Stimulated activated CD8-positive, alpha-beta memory T cell treated with anti-CD3 and anti-CD28 coated beads, Interleukin-4, amount 100 ng/mL, for 48 hours (primary cell): ENCODE measurements at regions not wholly inside any gene's neighbourhood (a gene's known extent, or its start where the extent isn't known, plus 50 kb on each side); places are given as distances from the start of the nearest gene placed in this dataset.

Experiments used
- DNase-seq: peaks from one replicate; pipeline ENCODE4 v3.0.0-alpha.2; 2020

DNA sequence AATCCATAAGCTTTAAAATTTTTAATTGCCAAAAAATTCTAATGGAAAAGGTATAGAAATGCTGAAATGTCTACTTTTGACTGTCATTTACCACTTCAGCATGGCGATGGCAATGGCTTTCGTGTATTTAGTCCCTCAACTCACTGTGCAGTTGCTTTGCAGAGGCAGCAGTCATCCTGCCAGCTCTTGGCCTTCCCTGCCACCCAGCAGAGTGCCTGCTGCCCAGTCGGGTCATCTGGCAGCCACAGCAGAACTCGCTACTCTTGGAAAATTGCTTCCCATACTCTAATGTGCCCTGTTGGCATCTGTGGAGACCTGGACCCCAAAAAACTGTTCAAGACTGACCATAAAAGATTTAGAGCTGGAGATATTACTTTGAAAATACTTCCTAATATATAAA is 383.2 kb downstream of the UQCRFS1 start:
- no peak for DNase-seq

DNA sequence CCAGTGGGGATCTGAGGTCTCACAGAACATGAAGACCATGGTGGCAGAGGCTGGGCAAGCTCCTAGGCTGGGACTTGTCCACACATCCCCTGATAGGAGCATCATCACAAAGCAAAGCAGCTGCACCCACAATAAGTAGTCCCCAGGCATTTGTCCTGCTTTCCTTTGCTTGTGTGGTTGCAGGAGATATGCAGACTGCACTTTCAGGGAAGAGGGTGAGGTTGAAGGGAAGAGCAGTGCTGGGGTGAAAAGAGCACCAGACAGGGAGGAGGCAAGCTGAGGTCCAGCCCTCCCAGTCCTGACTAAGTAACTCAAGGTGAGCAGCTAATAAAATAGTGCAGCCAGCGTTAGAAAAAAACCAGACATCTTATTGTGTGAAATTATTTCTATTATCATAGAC is 383.6 kb downstream of the UQCRFS1 start:
- no peak for DNase-seq

DNA sequence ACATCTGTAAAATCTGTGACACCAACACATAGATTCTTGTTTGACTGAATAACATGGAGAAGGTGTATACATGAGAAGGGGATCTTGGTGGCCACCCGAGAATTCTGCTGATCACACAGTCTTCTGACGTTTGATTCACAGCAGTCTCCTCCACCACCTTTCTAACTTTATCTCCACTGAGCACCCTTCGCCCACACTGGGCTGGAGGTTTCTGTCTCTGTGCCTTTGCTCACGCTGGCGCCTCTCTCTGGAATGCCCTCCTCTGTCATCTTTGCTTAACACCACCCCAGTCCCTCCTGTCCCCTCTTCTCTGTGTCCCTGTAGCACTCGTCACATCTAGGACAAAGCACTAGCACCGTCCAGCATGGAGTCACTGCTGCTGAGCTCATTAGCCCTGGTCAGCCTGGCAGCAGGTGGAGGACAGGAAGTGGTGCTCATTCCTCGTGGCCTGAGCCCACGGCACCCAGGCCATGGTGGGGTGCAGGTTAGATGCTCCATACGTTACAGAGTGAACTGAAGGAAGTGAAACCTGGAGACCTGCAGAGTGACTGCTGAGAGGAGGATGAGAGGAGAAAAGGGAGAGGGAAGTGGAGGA is 384.6 kb downstream of the UQCRFS1 start:
- no peak for DNase-seq

DNA sequence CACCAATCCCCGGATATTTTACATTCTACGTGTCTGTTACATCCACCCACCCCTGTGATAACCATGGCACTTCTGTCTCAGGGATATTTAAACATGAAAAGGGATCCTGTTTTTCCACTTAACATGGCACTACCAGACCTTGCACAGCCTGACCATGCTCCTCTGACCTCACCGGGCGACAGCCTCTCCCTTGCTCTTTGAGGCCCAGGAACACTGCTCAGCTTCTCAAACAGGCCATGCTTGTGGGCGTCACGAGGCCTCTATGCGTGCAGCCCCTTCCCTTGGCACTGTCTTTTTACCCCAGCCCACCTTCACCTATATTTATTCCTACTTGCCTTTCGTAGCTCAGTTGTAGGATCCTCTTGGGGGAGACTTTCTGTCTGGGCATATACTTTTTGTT is 385.6 kb downstream of the UQCRFS1 start:
- no peak for DNase-seq

DNA sequence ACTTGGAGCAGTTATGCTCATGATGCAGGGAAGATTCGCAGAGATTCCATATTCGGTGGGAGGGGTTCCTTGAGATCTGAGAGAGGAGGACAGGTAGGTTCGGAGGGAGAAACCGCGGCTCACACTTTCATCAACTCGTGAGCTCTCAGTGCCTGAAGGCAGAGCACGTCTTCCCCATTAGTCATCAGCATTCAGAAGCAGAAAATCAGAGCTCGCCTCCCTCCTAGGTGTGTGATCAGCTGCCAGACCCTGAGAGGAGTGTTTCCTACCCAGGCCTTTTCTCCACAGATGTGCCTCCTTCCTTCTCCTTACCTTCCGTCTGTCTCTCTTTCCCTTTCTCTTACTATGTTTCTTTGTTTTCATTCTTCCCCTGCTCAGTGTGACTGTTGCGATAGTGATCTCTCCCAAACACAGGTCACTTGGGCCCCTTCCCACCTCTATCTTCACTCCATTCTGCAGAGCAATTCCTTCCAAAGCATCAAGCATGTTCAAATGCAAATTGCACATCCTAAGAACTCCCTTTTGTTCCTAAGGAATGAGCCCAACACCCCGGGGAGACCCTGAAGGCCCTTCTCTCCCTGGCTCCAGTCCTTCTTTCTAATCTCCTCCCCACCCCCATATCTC is 389.5 kb downstream of the UQCRFS1 start:
- no peak for DNase-seq

DNA sequence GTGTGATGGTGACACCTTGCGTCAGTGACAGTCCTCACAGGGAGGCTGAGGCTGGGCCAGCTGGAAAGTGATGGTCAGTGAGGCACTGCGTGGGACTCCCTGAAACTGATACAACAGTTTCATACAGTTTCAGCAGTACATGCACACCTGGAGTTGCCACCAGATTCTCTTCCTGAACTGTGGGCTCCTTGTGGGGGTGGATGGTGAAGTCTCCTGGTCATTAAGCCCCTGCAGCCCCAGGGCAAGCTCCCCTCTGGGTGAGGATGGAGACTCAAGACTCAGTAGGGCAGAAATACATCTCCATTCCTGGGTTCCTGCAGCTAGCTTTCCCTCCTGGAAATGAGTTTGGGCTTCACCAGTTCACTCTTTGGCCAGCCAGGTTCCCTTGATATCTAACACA is 392.7 kb downstream of the UQCRFS1 start:
- no peak for DNase-seq

DNA sequence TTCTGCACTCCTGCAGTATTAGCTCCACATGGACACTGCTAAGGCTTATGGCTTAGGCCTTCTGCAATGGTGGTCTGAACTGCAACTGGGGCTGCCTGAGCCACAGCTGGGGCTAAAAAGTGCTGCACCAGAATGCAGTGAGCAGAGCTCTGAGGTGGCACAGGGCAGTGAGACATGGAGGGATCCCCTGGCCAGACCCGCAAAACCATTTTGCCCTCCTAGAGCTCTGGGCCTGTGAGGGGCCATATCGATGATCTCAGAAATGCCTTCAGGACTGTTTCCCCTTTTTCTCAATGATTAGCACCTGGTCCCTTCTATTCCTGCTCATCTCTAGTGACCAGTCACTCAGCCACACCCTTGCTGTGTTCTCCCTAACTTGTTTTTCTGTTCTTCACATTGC is 397.7 kb downstream of the UQCRFS1 start:
- DNase-seq: no peak

DNA sequence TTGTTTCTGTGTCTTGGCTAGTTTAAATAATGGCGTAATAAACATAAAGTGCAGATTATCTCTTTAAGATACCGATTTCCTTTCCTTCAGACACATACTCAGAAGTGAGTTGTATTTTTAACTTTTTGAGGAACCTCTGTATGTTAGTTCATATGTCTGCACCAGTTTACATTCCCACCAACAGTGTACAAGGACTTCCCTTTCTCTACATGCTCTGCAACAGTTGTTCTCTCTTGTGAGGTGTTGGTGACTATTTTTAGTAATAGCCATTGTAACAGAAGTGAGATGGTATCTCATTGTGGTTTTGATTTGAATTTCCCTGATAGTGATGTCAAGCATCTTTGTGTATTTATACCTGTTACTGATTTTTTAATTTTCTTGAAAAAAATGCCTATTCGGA is 418.6 kb downstream of the UQCRFS1 start:
- DNase-seq: no peak

DNA sequence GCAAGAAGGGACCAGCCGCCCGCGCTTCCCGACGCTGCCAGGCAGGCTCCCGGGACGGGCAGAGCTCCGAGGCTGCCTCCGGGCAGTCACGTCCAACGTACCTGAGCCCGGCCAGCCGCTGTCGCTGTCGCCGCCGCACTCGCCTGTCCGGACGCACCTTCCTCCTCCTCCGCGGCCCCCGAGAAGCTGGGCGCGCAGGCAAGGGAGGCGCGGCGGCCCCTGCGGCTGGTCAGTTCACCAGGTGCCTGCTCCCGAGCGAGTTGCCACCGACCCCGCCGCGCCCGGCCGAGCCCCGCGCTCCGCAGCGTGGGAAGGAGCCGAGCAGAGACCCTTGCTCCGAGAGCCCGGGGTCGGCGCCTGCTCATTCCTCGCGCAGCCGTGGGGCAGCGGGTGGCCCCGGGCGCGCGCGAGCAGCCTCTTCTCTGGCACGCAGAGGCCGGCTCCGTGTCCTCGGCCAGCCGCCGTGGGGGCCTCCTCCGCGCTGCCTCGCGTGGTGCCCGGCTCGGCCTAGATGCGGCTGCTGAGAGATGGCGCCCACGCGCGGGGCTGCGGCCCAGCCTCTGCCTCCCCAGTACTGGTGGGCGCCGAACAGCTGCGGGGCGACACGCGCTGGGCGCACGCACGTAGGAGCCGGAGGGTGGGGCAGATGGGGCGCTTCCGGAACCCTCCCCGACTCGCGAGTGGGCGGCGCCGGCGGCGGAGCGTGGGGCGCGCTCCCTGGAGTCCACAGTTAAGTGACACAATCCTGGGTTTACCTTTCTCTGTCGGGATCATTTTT is 419.4 kb downstream of the UQCRFS1 start:
- no peak for DNase-seq

DNA sequence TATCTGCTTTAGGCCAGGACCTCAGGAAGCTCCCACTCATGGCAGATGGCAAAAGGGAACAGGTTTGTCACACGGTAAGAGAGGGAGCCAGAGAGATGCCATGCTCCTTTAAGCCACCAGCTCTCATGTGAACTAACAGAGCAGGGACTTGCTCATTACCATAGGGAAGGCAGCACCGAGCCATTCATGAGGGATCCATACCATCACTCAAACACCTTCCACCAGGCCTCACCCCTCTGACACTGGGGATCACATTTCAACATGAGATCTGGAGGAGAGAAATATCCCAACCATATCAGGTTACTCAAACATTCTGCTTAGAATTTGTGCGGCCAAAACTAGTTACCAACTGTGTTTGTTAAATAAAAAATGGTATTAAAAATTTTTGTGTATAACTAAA is 427.0 kb downstream of the UQCRFS1 start:
- no peak for DNase-seq

DNA sequence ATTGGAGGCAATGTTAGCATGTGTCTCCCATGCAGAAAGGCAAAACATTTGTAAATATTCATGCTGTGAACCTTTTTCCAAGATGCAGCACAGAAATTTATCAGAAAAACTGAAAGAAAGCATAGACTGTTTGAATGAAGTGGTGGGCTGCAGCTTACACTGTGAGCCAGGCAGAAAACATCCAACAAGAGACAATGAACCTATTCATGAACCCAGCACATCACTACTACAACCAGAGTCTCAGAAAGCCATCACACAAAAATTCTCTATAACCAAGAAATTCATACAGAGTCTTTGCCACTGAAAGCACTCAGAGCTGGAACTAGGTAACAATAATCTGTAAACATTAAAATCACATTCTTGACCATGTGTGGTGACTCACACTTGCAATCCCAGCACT is 448.9 kb downstream of the UQCRFS1 start:
- DNase-seq: no peak

DNA sequence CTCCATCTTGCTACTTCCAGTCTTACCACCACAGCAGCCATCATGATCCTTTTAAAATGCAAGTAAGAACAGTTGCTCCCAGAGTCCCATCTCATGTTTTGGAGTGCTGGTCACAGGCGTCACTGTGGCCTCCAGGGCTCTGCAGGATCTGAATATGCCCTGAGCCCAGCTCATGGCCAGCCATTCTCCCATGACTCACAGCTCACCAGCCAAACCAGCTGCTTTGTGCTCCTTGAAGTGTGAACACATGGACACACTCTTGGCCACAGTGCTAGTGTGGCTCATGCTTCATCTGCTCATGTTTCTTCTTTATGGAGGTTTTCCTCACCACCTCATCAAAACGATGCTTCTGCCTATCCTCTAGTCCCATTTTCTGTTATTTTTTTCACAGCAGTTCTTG is 466.5 kb downstream of the UQCRFS1 start:
- no peak for DNase-seq

DNA sequence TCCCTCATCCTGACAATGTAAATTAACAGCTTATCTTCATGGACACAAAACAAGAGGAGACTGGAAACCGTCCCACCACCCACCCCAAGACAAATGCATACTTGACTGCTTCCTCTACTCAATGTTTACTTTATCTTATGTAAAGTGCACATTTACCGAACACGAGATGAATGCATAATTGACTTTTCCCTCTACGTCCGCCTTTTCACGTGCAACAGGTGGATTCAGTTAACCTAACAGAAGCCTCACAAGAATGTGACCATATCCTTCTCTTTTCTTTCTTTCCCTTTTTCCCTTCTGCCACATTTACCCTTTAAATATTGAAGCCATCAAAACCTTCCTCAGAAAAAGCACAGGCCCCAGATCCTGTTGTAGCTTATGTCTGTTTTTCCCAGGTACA is 468.0 kb downstream of the UQCRFS1 start:
- no peak for DNase-seq

DNA sequence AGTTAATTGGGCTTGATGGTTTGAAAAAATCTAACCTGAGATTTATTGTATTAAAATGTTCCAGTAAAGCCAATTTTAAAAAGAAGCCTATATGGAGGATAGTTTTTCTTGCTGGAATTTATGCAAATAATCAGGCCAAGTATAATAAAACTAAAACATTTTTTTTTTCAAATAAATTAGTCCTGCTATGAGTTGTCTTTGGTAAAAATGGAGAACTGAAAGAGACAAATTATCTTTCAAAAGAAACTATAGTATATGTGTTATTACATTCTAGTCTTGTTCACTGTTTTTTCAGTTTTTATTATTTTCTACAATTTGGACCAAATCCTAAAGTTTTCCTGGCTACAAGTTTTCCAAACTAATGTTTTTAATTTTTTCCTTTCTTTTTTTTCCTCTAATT is 468.9 kb downstream of the UQCRFS1 start:
- no peak for DNase-seq

DNA sequence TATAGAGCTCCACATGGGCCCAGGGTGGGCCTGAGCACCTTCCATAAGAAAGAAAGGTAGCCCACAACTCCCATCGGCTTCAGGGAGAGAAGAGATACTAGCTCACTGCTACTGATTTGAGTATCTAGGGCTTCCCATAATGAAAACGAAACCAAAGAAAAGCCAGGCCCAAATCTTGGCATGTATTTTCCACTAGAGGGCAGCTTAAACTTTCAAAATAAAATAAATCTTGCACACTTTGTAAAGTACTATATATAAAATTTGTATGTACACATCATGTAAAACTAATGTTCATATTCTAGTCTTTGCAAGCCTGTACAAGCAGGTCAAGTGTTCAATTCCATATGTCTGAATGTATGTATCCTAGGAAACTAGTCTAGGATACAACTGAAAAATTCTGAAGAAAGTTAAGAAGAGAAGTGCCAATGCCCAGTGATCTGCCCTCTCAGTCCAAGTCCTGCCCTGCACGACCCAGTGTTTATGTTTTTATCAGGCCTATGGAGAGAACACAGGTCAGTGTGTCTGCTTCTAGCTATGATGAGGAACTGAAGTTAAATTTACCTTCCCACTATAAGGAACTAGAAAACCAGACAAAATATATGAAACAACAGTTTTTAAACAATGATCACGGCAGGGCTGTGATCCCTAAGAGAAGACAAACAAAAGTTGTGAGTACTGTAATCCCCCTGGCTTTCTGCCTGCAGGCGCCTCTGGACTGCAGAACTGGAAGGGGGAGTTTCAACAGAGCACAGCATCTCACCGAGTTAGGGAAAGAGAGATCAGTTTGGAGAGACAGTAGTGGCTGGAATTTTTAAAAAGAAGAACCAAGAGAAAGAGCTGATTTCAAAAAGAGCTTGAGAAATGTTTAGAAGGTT is 475.7 kb downstream of the UQCRFS1 start:
- DNase-seq: no peak

DNA sequence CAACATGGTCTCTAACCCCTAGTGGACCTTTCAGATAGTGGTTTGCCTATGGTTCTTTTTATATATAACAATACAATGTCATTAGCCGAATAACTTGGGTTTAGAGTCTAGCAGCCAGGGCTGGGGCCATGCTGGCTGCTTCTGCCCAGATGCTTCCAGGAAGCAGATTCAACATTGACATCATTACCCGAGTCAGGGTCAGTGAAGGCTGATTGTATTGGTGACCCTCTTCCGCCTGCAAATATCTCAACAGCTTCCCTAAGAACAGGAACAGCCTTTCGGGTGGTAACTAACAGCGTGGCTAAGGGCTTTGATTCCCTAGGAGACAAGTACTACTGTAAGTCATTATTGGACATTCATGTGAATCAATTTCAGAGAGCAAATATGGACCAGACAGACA is 476.4 kb downstream of the UQCRFS1 start:
- DNase-seq: no peak

DNA sequence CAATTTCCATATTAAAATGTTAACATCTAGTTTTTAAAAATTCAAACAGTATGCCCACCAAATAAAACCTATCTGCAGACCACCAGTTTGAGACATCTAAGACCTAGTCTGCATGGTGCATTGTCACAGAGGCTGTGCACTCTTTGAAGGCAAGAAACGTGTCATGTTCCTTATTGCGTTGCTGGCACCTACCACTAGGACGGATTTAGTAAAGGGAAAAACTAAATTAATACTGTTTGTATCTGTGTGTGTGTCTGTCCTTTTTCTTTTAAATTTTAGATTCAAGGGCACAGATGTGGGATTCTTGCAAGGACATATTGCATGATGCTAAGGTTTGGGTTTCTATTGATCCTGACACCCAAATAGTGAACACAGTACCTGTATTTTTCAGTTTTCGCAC is 481.4 kb downstream of the UQCRFS1 start:
- no peak for DNase-seq

DNA sequence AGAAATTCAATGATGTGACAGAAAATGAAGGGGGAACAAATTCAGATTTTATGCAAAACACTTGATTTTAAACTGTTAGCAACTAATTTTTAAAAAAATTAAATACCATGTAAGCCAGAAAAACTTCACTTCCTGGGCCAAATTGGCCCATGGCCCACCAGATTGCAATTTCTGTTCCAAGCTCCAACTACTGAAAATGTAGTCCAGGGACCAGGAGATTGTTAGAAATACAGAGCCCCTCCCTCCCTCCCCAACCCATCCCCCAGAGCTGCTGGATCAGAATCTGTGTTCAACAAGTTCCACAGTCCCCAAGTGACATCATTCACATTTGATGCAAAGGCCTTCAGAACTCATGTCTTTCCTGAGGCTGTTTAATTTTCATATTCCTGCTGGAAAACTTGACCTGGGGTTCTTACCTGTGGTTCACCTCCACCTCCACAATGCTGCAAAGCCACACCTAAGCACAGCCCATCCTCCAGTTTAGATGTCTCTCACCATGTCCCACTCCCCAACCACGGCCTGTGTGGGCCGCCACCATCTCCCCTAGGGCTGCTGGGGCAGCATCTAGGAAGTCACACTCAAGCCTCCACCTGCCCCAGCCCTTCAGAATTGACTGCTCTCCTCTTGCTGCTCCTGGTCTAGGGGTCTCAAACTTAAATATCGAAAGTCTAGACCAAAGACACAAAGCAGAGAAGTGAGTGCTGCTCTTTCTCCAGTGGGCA is 482.0 kb downstream of the UQCRFS1 start:
- DNase-seq: no peak

DNA sequence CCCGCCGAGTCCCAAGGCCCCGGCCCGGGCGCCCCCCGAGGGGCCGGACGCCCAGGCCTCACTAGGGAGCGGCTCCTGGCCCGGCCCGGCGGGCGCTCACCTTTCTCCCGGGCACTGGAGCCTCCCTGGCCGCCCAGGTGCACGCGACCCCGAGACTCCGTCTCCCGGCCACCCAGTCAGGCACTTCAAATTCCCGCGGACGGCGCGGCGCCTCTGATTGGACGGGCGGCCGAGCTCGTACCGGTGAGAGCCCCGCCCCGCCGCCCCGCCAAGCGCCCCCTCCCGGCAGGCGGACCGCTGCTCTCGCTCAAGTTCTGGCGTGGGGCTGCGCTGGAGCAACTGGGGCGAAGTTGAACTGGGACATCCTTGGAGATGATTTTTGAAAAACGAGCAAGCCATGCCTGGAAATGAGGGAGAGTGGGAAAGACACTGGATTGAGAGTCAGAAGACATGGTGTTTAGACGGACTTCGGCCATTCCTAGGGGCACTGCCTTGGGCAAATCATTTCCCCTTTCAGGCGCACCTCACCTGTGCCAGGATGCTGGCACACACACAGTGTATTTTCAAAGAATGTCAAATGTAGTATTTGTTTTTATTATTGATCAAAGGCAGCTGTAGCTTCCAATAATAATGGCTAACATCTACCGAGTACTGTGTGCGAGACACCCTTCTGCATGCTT is 485.3 kb downstream of the UQCRFS1 start:
- no peak for DNase-seq

DNA sequence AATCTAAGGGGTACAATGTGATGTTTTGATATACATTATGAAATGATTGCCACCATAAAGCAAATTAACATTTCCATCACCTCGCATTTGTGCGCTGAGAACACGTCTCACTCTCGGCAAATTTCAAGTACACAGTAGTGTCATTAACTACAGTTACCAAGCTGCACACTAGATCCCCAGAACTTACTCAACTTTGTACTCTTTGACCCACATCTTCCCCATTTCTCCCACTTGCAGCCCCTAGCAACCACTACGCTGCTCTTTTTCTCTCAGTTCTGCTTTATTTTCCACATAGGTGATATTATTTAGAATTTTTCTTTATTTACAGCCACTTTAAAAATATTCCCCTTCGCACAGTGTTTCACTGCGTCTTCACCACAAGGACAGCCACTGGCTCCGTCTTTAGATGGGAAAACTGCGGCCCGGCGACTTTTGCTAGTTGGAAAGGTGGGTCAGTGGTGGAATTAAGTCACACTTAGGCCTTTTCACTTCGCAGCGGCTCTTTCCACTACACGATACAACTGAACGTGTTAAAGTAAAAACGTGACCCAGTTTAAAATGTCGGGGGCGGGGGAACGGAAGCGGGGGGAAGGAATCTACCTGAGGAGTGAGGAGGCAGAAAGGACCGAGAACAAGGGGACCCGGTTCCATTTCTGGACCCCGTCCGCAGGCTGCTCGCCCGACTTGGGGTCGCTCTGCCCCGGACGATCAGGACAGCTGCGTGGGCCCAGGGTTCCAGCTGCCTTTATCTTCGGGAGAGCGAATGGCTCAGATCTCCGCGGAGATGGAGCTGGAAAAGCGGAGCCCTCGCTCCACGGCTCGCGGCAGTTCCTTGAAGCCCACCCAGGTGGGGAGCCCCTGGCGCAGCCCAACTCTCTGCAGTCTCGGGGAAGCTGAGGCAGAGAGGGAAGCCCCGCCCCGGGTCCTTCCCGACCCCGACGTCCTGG is 486.1 kb downstream of the UQCRFS1 start:
- DNase-seq: no peak

DNA sequence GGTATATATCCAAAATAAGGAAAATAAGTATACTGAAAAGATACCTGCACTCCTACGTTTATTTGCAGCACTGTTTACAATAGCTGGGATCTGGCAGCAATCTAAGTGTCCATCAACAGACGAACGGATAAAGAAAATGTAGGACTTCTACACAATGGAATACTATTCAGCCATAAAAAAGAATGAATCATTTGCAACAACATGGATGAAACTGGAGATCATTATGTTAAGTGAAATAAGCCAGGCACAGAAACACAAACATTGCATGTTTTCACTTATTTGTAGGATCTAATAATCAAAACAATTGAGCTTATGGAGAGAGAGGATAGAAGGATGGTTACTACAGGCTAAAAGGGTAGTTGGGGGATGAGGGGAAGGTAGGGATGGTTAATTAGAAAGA is 494.0 kb downstream of the UQCRFS1 start:
- DNase-seq: no peak
